CD4-positive, alpha-beta T cell (primary cell): ENCODE measurements at regions not wholly inside any gene's neighbourhood (a gene's known extent, or its start where the extent isn't known, plus 50 kb on each side); places are given as distances from the start of the nearest gene placed in this dataset.

Source experiments
- ATAC-seq: fragments of 200-7000 bp; cut with Tn5 transposase; one replicate; pipeline ENCODE4 v1.10.0; 2022; ENCODE audit warnings: mild to moderate bottlenecking; ENCODE audit not compliant: poor library complexity
- CTCF ChIA-PET: fragments of 350-600 bp; sonication (Branson Sonifier 250); formaldehyde crosslinking; loops from one replicate; lab custom pipeline; 2021; ENCODE audit warnings: antibody characterized with exemption, inconsistent platforms; lab: Charles Lee
- POLR2A ChIA-PET: fragments of 350-600 bp; sonication (Branson Sonifier 250); formaldehyde crosslinking; loops from one replicate; lab custom pipeline; 2021; ENCODE audit warnings: antibody characterized with exemption, inconsistent platforms; lab: Charles Lee
- DNase-seq, 14 experiments: peaks; one replicate each; pipeline ENCODE4 v3.0.0-alpha.2; 2013 to 2020; ENCODE audit warnings: mixed read lengths in 2 of 14
- H3K27ac ChIP-seq, 2 donors: one replicate each; pipeline versions ENCODE4 v1.5.1 to v1.7.0; 2013; ENCODE audit warnings: low read length in 2 of 2, low read depth in 1 of 2, mild to moderate bottlenecking in 1 of 2
- H3K27me3 ChIP-seq, 2 experiments: 1 replicate in 1 of 2; 2 replicates in 1 of 2; pipeline versions ENCODE4 v1.6.1 to v1.7.0; 2013; ENCODE audit warnings: low read length in 2 of 2, control low read depth in 1 of 2, mild to moderate bottlenecking in 1 of 2, moderate library complexity in 1 of 2; ENCODE audit not compliant: insufficient read depth in 2 of 2, control insufficient read depth in 1 of 2
- H3K36me3 ChIP-seq: one replicate; pipeline ENCODE4 v1.6.1; 2013; ENCODE audit warnings: low read length, control low read depth; ENCODE audit not compliant: insufficient read depth
- H3K4me1 ChIP-seq: one replicate; pipeline ENCODE4 v1.6.1; 2013; ENCODE audit warnings: low read length, control low read depth; ENCODE audit not compliant: insufficient read depth
- H3K4me3 ChIP-seq: one replicate; pipeline ENCODE4 v1.5.1; 2013; ENCODE audit warnings: mild to moderate bottlenecking, low read length, moderate library complexity
- H3K9me3 ChIP-seq, 2 experiments: 1 replicate in 1 of 2; 2 replicates in 1 of 2; pipeline versions ENCODE4 v1.6.1 to v1.7.0; 2013; ENCODE audit warnings: low read length in 2 of 2, mild to moderate bottlenecking in 2 of 2, control low read depth in 1 of 2, moderate library complexity in 1 of 2; ENCODE audit not compliant: control insufficient read depth in 1 of 2, insufficient read depth in 1 of 2
- H3K27ac Mint-ChIP-seq: one replicate; pipeline ENCODE4 v1.8.0; 2020; ENCODE audit warnings: mixed read lengths
- H3K27me3 Mint-ChIP-seq: one replicate; pipeline ENCODE4 v1.8.0; 2021; ENCODE audit warnings: mixed read lengths
- H3K36me3 Mint-ChIP-seq: one replicate; pipeline ENCODE4 v1.8.0; 2021; ENCODE audit warnings: low read depth, mixed read lengths
- H3K4me1 Mint-ChIP-seq: one replicate; pipeline ENCODE4 v1.8.0; 2021; ENCODE audit warnings: low read depth, mixed read lengths
- H3K4me3 Mint-ChIP-seq: one replicate; pipeline ENCODE4 v1.8.0; 2020; ENCODE audit warnings: mild to moderate bottlenecking, mixed read lengths
- H3K9me3 Mint-ChIP-seq: one replicate; pipeline ENCODE4 v1.8.0; 2020; ENCODE audit warnings: mixed read lengths
- CTCF ChIP-seq: fragments of 200-600 bp; IDR thresholded peaks from one replicate; pipeline ENCODE4 v1.8.0; 2022; ENCODE audit warnings: antibody characterized with exemption, mild to moderate bottlenecking
- intact Hi-C, 2 experiments: fragments of 100-400 bp; cut with DNase I in 1 of 2; cut with micrococcal nuclease in 1 of 2; formaldehyde crosslinking; loops; one replicate each; pipeline versions ENCODE4 v1.15.1 to v1.9.0; 2023 to 2025; cut with DNase I, micrococcal nuclease

GRCh38 chr16:5793556-5793955, 696.0 kb upstream of the EEF2KMT start:
- CTCF ChIA-PET: no interaction called here
- intact Hi-C loops: no loop called here

GRCh38 chr16:5791011-5791657, 693.5 kb upstream of the EEF2KMT start:
- no peaks in the 10 kb centered on the region for H3K36me3 ChIP-seq
- peaks cover 0 to 11% of the 10 kb centered on the region in 2 experiments for H3K9me3 ChIP-seq
- ATAC-seq (no peak), DNase-seq (no peak)
- POLR2A ChIA-PET: no interaction called here
- TF ChIP-seq CTCF: no peak
- H3K4me1 Mint-ChIP-seq: no peaks in the 10 kb centered on the region
- CTCF ChIA-PET: no interaction called here
- no peak overlapping the region for H3K27ac ChIP-seq
- no peaks in the 10 kb centered on the region for H3K27me3 ChIP-seq
- H3K9me3 Mint-ChIP-seq: peaks cover 11% of the 10 kb centered on the region
- H3K36me3 Mint-ChIP-seq: no peaks in the 10 kb centered on the region
- H3K4me3 Mint-ChIP-seq: no peak overlapping the region
- intact Hi-C loops: no loop called here
- no peaks in the 10 kb centered on the region for H3K27me3 Mint-ChIP-seq
- H3K4me1 ChIP-seq: no peaks in the 10 kb centered on the region
- no peak overlapping the region for H3K27ac Mint-ChIP-seq
- H3K4me3 ChIP-seq: no peak overlapping the region

More at GRCh38 chr16:5793556-5793955, 696.0 kb upstream of the EEF2KMT start:
- Histone ChIP-seq H3K27me3 (no peaks in the 10 kb centered on the region), H3K4me3 (no peak overlapping the region), H3K36me3 (no peaks in the 10 kb centered on the region), H3K9me3 (peaks cover 0 to 11% of the 10 kb centered on the region in 2 experiments), H3K27ac (no peak overlapping the region), H3K4me1 (no peaks in the 10 kb centered on the region)
- no peak for TF ChIP-seq CTCF
- DNase-seq (no peak), ATAC-seq (no peak)
- Mint-ChIP-seq H3K4me1 (no peaks in the 10 kb centered on the region), H3K9me3 (peaks cover 6% of the 10 kb centered on the region), H3K27me3 (no peaks in the 10 kb centered on the region), H3K27ac (no peak overlapping the region), H3K36me3 (no peaks in the 10 kb centered on the region), H3K4me3 (no peak overlapping the region)
- POLR2A ChIA-PET: no interaction called here

- Mint-ChIP-seq H3K9me3 (peaks cover 13% of the 10 kb centered on the region), H3K27ac (no peak overlapping the region), H3K27me3 (no peaks in the 10 kb centered on the region), H3K36me3 (no peaks in the 10 kb centered on the region), H3K4me1 (no peaks in the 10 kb centered on the region), H3K4me3 (no peak overlapping the region)
- Histone ChIP-seq H3K4me1 (no peaks in the 10 kb centered on the region), H3K9me3 (peaks cover 0 to 11% of the 10 kb centered on the region in 2 experiments), H3K36me3 (no peaks in the 10 kb centered on the region), H3K27me3 (no peaks in the 10 kb centered on the region), H3K4me3 (no peak overlapping the region), H3K27ac (no peak overlapping the region)
- TF ChIP-seq CTCF: no peak
- DNase-seq (no peak), ATAC-seq (no peak)
- intact Hi-C loops: no loop called here
- CTCF ChIA-PET: no interaction called here
- POLR2A ChIA-PET: no interaction called here
These were observed 692.9 kb upstream of the EEF2KMT start for GRCh38 chr16:5790512-5790911.
